ENCODE measurements at regions not wholly inside any gene's neighbourhood (a gene's known extent, or its start where the extent isn't known, plus 50 kb on each side); places are given as distances from the start of the nearest gene placed in this dataset.

- no peak for TF ChIP-seq CTCF (IDR thresholded peaks at IDR 0.05)
- no peak for TF ChIP-seq EZH2 (IDR thresholded peaks at IDR 0.05; ENCODE audit: borderline replicate concordance, insufficient read depth, low read depth, low read length, poor library complexity, severe bottlenecking)
These were observed 226.8 kb upstream of the PDE10A start for GRCh38 chr6:165889636-165890403.

Measured in B cell (primary cell).